Stimulated activated CD8-positive, alpha-beta memory T cell treated with anti-CD3 and anti-CD28 coated beads, Interleukin-4, amount 100 ng/mL, for 48 hours (primary cell): ENCODE measurements at regions not wholly inside any gene's neighbourhood (a gene's known extent, or its start where the extent isn't known, plus 50 kb on each side); places are given as distances from the start of the nearest gene placed in this dataset.

Experiments
- DNase-seq: peaks from one replicate; pipeline ENCODE4 v3.0.0-alpha.2; 2020

DNA sequence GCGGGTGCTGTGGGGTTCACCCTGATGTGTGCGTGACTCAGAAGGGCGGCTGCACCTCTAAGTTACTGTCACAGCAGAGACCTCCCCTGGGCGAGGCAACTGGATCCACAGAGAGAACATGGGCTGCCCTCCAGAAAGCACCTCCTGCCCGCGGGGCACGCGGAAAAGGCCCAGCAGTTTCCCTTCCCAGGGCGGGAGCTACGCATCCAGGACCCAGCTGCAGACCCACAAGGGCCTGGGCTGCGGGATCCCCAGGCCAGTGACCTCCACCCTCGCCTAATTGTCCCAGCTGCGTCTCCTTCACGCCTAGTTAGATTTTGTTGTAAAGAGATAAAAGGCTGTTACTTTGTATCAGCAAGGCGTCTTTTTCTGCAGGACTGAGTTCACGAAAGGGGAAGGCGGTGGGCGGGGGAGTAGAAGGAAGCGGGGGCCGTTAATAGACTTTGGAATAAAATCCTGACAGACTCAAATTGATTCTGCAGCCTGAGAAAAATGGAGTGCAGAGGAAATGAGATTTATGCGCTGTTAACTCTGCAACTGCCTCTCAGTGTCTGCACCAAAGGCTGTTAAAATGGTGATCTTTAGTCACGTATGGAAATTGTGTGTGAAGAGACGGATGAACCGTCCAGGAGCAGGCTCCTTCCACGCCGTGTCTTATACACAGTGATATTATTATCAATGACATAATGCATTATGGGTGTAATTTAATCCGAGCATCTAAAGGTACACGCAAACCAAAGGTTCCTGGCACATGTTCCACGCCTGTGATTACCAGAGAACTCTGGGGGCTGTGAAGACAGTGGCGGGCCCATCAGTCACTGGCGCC is 65.9 kb upstream of the FBRSL1 start:
- no peak for DNase-seq

DNA sequence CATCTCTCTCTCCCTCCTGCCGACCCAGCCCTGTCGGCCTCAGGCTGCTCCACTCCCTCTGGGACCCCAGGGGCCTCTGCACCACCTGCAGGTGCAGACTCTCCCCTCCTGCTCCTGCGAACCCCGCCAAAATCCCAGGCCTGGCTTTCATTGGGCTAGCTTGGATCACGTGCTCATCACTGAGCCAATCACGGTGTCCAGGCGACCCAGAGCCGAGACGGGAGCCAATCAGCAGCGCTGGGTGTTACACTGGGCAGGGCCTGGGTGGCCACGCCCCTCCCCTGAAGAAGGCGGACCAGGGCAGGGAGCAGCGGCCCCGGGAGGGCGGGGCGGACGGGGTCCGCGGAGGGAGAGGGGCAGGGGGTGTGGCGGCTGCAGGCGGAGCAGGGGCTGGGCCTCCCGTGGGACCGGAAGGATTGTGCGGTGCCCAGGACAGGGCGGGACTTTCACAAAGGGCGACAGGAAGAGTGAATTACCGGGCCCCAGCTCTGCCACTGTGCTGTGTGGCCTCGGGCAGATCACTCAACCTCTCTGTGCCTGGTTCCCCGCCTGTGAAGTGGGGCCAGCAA is 66.6 kb upstream of the FBRSL1 start:
- DNase-seq, result no peak

DNA sequence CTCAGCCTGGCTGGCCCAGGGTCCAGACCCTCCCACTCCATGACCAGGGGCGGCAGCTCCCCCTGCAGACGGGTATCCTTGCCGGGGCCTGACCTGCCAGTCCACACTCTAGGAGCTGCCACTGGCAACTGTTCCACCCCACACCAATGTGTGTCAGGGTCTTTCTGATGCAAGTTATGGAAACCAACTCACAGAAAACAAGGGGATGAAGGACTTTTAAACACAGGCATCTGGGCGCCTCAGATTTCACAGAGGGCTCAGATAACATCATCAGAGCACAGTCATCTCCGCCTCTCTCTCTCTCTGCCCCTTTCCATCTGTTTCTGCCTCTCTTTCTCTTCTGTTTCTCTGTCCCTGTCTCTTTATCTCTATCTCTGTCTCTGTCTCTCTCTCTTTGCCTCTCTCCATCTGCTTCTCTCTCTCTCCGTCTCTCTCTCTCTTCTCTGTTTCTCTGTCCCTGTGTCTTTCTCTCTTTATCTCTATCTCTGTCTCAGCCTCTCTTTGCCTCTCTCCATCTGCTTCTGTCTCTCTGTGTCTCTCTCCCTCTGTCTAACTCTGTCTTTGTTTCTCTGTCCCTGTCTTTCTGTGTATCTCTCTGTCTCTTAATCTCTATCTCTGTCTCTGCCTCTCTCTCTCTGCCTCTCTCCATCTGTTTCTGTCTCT is 67.4 kb upstream of the FBRSL1 start:
- no peak for DNase-seq

DNA sequence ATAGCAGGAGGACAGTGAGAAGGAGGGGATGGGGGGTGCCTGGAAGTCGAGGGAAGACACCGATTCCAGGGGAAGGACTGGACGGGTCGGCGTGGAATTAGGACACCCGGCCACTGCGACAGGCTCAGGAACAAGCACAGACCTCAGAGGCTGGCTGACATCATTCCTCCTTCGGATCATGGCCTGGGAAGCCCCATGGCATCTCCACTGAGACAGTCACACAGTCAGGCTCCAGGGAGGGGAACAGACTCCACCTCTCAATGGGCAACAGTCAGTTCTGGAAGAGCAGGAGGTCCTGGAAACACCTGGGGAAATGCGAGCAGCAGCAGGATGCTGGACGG is 67.9 kb upstream of the FBRSL1 start:
- no peak for DNase-seq

DNA sequence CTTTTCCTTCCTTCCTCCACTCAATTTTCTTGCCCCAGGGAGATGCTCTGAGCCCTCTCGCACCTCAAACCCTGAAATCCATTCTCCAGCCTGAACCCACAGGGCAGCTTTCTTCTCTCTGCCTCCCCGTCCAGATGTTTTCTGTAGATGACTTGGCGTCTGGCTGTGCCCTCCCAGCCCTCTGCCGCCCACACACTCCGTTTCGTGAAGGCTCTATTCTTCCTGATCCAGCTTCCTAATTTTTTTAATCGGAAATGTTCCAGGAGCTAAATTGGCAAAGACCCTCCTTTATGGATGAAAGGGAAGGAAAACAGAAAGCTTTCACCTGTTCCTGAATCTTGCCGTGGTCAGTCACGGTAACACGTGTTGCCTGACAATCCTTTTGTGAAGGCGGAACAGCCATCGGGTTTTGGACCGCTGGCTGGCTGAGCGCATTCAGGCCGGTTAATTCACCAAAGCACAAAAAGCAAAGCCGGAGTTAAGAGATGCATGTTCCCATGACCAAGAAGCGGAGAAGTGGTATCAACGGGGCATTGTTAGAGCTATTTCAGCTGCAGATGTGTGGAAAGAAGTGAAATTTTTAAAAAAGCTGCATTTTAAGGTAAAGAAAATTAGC is 70.2 kb upstream of the FBRSL1 start:
- no peak for DNase-seq

DNA sequence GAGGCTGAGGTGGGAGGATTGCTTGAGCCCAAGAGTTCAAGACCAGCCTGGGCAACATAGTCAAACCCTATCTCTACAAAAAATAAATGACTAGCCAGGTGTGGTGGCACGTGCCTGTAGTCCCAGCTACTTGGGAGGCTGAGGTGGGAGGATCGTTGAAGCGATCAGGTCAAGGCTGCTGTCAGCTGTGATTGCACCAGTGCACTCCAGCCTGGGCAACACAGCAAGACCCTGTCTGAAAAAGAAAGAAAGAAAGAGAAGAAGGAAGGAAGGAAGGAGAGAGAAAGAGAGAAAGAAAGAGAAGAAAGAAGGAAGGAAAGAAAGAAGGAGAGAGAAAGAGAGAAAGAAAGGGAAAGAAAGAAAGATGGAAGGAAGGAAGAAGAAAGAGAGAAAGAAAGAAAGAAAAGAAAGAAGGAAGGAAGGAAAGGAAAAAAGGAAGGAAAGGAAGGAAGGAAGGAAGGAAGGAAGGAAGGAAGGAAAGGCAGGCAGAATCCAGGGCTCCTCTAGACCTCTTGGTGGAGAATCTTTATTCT is 71.5 kb upstream of the FBRSL1 start:
- DNase-seq, result no peak

DNA sequence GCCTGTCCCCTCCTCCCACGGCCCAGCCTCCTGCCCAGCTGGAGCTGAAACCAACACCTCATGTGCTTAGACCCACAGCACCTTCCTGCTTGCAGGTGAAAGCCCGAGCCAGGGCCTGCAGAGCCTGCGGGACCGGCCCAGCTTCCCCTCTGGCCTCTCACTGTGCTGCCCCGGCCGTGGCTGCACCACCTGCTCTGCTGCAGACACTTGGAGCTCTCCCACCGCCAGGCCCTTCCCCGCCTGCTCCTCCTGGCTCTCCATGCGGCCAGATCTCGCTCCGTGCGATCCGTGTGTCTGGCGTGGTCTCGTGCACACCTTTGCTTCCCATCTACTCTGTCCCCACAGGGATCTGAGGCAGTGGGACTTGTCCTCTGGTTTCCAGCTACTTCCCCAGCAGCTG is 72.2 kb upstream of the FBRSL1 start:
- DNase-seq, result no peak

DNA sequence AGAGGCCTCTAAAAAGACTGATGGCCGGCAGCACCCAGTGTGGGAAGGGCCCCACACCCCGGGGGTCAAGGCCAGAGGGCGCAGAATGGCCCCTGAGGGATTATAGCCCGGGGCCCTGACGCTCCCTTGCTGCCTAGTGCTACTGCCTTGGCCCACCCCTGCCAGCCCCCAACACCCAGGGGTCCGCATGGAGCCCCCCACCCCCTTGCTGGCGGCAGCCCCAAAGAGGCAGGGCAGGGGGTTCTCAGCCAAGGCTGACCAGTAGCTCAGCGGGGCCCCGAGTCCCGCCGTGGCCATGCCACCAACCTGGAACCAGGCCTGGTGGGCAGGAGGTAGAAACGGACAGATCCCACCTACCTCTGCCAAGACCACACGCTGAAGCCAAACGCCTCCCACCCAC is 73.1 kb upstream of the FBRSL1 start:
- no peak for DNase-seq

DNA sequence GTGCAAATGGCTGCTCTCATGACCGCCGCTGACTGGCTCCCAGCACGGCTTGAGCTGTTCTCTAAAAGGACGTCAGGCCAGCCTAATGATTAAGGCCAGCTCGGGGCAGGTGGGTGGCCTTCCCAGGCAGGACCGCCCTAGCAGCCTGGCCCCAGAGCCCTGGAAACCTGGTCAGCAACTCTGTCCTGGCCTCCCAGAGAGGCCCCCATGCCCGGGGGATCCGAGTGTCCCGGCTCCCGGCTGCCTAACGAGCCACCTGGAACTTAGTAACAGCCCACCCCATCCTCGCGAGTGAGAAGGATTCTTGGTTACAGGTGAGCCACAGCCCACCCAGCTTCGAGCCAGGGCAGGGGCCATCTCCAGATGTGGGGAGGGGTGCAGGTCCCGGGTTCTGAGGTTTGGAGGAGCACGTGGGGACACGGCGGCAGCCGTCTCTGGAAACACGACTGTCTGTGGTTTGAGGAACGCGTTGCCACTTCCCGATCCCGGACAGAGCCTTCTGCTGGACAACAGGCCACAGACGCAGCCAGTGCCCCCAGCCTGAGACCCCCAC is 73.8 kb upstream of the FBRSL1 start:
- DNase-seq, result no peak

DNA sequence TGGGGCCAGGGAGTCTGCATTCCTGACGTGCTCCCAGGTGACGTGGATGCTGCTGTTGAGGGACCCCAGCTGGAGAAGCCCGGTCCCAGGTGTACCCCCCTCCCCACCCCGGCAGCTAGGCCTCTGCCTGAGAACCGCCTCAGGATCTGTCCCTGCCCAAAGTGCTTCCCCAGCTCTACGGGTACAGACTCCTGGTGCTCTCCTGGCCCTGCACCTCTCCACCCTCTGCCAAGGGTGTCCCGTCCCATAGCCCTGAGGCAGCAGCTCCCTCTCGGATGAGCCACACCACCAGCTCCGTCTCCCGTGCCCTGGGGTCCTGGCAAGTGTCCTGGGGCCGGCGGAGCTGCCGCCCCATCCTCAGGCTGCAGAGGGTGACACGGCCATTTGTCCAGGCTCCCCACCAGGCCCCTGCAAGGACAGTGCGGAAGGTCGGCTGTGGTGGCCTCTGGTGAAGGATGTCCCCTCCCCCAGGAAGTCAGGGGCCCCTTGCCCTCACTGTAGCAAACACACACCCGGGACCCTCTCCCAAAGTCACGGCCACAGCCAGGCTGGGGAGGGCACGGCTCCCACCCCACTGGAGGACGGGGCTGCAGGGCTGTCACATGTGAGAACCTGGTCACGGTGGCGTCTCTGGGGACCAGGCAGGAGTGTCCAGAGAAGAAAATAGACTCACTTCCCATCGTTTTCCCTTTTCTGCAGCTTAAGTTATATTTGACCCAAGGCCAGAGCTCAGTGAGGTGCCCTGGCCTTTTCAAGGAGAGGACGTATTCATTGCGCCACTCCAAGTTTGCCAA is 74.4 kb upstream of the FBRSL1 start:
- no peak for DNase-seq

DNA sequence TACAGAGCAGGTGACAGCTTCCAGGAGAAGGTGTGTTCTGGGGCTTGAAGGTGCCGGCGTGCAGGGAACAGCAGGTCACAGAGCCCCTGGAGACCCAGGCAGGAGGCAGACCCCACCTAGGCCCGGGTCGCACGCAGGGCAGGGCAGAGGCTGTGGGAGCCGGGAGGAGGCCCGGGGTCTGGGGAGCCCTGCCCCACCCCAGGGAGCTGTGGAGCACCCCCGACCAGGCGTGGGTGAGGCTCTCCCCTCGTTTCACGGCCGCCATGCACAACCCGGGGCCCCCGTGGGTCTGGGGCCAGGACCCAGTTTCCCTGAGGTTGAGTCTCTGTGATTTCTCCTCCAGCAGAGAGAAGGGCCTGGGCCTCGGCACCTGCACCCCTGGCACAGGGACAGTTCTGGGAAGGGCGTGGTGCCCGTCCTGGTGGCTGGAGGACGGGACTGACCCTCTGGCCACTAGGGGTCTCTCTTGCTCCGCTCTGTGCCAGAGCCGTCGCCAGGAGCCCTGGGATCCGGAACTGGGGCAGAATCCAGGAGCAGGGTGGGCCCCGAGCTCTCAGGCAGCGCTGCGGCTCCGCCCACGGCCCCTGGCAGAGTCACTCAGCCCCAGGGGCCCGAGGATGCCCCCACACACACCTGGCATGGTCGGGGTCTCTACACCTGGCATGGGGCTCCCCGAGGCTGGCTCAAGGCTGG is 75.2 kb upstream of the FBRSL1 start:
- DNase-seq, result peak; percentile 84

DNA sequence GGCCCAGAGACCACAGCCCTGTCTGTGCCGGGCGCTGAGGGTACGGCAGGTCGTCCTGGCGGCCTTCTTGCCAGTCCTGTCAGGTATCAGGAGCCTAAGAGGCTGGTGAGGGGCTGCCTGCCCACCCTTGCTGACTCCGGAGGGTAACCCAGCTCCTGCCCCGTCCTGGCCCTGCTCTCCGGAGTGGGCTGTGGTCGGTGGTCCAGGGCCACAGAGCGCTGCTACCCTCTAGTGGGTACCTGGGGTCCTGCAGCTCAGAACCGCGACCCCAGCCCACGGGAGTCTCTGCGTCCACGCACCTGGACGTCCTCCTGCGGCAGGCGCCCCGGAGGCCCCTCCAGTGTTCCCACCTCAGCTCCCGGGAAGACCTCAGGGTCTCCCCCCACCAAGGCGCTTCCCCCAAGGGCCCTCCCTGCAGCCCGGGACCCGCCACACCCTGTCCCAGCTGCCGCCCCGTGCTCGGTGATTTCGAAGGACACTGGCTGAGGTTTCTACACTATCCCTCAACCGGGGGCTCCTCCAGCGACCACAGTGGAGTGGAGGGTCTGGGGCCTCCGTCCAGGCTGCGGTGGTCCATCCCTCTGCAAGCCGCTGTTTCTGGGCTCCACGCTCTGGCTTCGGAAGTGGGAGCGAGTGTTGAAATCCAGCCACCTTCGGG is 75.9 kb upstream of the FBRSL1 start:
- peak; percentile 52 for DNase-seq

DNA sequence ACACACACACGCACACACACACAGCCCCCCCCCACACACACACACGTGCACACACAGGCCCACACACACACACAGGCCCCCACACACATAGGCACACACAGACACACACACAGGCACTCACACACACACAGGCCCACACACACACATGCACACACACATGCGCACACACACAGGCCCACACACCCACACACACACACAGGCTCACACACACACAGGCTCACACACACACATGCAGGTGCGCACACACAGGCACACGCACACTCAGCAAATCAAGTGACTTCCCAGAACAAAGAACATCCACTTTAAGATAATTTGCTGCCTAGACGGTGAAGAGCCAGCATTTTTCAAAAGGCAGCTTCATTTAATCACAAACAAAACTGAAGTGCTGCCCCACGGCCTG is 78.5 kb upstream of the FBRSL1 start:
- DNase-seq, result no peak

DNA sequence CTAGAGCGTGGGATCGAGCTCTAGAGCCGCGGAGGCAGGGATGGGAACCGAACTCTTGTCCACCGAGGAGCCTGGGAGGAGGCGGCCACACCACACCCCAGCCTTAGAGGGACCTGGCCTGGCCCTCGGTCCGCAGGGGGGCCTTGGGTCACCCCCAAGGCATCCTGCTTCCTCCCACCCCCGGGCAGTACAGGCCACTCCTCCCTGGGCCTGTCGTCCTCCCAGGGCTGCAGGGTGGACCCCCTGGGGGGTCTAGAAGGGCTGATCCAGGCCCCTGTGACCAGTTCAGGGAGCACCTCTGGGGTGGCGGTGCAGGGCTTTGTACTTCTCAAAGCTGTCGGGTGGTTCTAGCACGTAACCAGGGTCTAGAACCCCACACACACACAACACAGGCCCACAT is 79.1 kb upstream of the FBRSL1 start:
- DNase-seq, result no peak

DNA sequence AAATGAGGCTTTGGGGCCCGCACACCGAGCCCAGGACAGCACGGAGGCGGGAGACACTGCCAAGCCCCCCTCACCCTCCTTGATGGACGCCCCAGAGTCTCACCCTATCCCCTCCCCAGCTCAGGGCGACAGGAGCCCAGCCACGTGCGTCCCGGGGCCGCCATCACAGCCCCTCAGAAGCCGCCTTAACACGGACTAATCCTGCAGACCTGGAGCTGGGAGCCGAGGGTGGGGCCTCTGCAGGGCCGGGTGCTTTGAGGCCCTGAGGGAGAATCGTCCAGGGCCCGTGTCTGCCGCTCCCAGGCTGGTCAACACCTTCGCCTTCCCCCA is 79.7 kb upstream of the FBRSL1 start:
- no peak for DNase-seq

DNA sequence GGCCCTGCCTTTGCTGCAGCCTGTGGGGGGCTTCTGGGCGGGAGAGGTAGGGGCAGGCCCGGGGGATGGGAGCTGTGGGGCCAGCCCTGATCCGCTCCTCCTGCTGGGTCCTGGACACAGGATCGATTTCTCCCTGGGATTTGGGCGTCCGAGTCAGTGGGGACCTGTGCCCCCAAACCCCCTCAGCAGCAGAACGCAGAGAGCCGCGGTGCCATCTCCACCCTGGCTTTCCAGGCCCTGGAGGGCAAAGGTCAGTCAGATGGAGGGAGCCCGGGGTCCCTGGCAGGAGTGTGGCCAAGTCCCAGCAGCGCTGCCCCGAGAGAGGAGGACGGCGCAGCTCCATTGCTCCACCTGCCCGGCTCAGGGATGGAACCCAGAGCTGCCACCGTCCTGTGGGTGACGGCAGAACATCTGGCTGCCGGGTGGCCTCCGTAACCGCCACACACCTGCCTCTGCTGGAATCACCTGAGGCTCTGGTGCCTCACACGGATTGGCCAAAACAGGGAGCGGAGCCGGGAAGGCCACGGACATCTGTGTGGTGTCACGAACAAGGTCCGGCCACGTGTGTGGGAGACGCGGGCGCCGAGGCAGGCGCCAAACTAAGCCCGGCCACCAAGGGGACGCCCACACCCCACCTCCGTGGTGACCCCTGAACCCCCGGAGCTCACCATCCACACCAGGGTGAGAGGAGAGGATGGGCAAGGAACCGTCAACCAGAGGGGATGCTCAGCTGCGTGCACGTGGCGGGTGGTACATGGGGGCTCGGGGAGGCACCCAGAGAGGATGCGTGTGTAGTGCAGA is 80.3 kb upstream of the FBRSL1 start:
- no peak for DNase-seq

DNA sequence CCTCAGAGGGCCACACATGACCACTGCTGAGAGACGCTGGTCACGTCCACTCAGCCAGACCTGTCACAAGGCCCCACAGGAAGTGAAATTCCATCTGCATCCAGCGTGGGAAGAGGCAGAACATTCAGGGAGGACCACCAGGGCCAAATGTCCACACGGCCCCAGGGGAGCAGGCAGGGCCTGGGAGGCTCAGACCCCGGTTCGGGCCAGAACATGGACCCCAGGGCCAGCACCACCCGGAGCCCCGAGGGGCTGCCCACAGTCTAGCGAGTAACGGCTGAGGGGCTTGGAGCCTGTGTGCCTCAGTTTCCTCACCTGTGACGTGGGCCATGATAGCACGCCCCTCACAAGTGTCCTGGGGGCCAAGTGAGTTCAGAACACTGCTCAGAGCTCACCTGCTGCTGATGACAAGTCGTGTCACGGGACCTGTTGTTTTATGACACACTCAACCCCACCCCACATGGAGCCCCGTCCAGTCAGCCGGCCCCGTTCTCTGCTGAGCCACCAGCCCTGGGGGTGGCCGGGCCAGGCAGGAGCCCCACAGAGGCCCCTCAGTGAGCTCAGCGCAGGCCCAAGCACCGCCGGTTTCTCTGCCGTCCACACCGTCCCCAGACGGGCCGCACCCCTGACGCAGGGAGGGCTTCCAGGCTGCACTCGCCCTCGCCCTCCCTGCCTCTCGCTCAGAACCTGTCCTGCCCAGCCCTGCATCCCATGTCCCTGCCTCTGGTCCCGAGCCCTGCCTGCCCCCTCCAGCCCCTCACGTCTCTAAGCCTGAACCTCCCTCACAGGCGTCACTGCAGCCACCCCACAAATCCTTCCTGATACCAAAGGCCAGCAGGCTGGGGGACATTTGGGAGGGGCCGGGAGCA is 79.5 kb upstream of the GALNT9 start:
- no peak for DNase-seq

DNA sequence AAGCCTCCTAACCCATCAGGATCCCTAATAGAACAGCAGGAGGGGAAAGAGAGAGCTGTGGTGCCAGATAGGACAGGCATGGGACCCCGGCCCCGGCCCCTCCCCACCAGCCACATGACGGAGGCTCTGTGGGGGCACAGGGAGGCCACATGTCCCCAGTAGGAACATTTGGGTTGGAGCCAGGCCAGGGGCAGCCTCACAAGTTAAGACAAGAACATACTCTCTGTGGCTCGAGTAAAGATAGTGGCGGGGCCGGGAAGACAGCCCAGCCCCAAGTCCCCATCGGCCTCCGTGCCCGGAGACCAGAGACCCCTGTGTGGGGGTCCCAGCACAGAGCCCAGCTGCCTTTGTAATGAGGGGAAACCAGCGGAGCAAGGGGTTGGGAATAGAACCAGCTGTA is 78.6 kb upstream of the GALNT9 start:
- no peak for DNase-seq

DNA sequence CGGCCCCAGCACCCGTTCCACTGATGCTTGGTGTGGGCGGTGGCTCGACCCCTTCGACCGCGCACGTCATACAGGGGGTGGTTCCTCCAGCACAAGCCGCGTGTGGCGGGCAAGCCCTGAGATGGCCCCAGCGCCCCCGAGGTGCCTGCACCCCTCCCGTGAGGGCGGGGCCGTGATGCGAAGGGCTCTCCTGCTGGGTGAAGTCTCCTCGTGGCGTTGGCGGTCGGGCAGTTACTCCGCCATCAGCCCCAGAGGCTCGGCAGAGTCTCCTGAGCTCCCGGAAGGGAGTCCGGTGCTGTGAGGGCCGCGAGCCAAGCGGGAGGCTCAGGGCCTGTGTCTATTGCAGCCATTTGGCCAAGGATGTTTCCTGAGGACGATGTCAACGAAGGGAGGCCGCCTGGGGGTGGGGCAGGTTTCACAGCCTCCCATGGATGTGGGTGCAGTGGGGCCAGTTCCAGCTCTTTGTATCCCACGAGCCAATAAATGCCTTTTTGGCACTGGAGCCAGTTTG is 78.1 kb upstream of the GALNT9 start:
- DNase-seq, result no peak
